ENCODE measurements at regions not wholly inside any gene's neighbourhood (a gene's known extent, or its start where the extent isn't known, plus 50 kb on each side); places are given as distances from the start of the nearest gene placed in this dataset.

- Histone ChIP-seq H3K9me3 (no peaks in the 10 kb centered on the region), H3K36me3 (no peaks in the 10 kb centered on the region), H3K27me3 (replicated peaks; ENCODE audit: insufficient read depth) (no peaks in the 10 kb centered on the region), H3K4me3 (no peak overlapping the region), H3K4me1 (replicated peaks) (no peaks in the 10 kb centered on the region), H3K27ac (no peak overlapping the region)
- DNase-seq (ENCODE audit: low spot score), result no peak
- 91% methylated on average over 4 of the region's 4 CpGs for WGBS
- intact Hi-C loops (cut with DNase I), result no loop called here
- TF ChIP-seq, protein P1, sequence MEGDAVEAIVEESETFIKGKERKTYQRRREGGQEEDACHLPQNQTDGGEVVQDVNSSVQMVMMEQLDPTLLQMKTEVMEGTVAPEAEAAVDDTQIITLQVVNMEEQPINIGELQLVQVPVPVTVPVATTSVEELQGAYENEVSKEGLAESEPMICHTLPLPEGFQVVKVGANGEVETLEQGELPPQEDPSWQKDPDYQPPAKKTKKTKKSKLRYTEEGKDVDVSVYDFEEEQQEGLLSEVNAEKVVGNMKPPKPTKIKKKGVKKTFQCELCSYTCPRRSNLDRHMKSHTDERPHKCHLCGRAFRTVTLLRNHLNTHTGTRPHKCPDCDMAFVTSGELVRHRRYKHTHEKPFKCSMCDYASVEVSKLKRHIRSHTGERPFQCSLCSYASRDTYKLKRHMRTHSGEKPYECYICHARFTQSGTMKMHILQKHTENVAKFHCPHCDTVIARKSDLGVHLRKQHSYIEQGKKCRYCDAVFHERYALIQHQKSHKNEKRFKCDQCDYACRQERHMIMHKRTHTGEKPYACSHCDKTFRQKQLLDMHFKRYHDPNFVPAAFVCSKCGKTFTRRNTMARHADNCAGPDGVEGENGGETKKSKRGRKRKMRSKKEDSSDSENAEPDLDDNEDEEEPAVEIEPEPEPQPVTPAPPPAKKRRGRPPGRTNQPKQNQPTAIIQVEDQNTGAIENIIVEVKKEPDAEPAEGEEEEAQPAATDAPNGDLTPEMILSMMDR (IDR thresholded peaks at IDR 0.05), result no peak
- no peak for TF ChIP-seq POLR2AphosphoS5 (IDR thresholded peaks at IDR 0.05)
- TF ChIP-seq POLR2A (IDR thresholded peaks at IDR 0.05), result no peak
These were observed 645.1 kb downstream of the CDH8 start for GRCh38 chr16:61390965-61391637.

- 88% methylated on average over 12 of the region's 12 CpGs for WGBS
- intact Hi-C loops (cut with DNase I), result no loop called here
- no peak for TF ChIP-seq POLR2A (IDR thresholded peaks at IDR 0.05)
- no peak for TF ChIP-seq POLR2AphosphoS5 (IDR thresholded peaks at IDR 0.05)
- no peaks in the 10 kb centered on the region for H3K4me1 ChIP-seq (replicated peaks)
- no peak for DNase-seq (ENCODE audit: low spot score)
- no peaks in the 10 kb centered on the region for H3K9me3 ChIP-seq
- H3K4me3 ChIP-seq, result no peak overlapping the region
- H3K36me3 ChIP-seq, result no peaks in the 10 kb centered on the region
- no peaks in the 10 kb centered on the region for H3K27me3 ChIP-seq (replicated peaks; ENCODE audit: insufficient read depth)
- no peak overlapping the region for H3K27ac ChIP-seq
These were observed 650.7 kb downstream of the CDH8 start for GRCh38 chr16:61385392-61386071.

DNA sequence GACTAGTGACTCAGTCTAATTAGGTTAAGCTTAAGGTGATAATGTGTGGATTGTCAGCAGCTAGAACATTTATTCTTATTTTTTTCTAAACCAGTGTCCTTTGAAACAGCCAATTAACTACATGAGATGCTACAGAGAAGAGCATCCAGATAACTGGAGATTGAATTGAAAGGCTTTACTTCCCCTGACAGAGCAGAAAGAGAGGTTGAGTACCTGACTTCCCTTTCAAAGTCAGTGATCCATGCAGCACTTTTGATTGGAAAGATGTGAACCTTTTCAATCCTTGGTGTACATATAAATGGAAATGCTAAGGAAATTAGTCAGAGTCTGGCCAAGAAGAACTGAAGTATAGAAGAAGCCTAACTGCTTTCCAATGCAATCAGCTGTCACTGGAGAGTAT is 653.8 kb downstream of the CDH8 start:
- TF ChIP-seq POLR2A (IDR thresholded peaks at IDR 0.05) (no peak), POLR2AphosphoS5 (IDR thresholded peaks at IDR 0.05) (no peak)
- TF ChIP-seq, protein P1 (IDR thresholded peaks at IDR 0.05), result no peak
- Histone ChIP-seq H3K36me3 (no peaks in the 10 kb centered on the region), H3K27ac (no peak overlapping the region), H3K27me3 (replicated peaks; ENCODE audit: insufficient read depth) (no peaks in the 10 kb centered on the region), H3K9me3 (no peaks in the 10 kb centered on the region), H3K4me1 (replicated peaks) (no peaks in the 10 kb centered on the region), H3K4me3 (no peak overlapping the region)
- DNase-seq (ENCODE audit: low spot score), result no peak
- intact Hi-C loops (cut with DNase I), result no loop called here

GRCh38 chr16:61379311-61379710 is 656.9 kb downstream of the CDH8 start:
- H3K36me3 ChIP-seq, result no peaks in the 10 kb centered on the region
- H3K9me3 ChIP-seq, result no peaks in the 10 kb centered on the region
- intact Hi-C loops (cut with DNase I), result no loop called here
- TF ChIP-seq POLR2AphosphoS5 (IDR thresholded peaks at IDR 0.05) (no peak), POLR2A (IDR thresholded peaks at IDR 0.05) (no peak)
- TF ChIP-seq, protein P1 (IDR thresholded peaks at IDR 0.05), result no peak
- no peaks in the 10 kb centered on the region for H3K27me3 ChIP-seq (replicated peaks; ENCODE audit: insufficient read depth)
- no peak for DNase-seq (ENCODE audit: low spot score)
- no peaks in the 10 kb centered on the region for H3K4me1 ChIP-seq (replicated peaks)
- no peak overlapping the region for H3K4me3 ChIP-seq
- no peak overlapping the region for H3K27ac ChIP-seq
- WGBS, result 84% methylated on average over 2 of the region's 2 CpGs

DNA sequence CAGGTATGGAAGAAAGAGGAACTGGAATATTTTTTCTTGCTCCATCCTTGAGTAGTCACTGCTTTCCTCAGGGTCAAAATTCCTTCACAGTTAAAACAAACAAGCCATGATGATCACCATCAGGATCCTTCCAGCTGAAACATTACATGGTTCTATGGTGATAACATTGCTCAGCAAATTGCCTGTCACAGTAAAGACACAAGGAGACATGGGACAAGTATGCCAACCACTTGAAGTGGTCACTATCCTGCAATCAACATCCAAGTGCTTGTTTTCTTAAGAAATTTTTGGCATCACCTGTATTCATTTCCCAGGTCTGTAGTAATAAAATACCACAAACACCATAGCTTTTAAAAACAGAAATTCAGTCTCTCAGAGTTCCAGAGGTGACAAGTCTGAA is 662.2 kb downstream of the CDH8 start:
- Histone ChIP-seq H3K27ac (no peak overlapping the region), H3K36me3 (no peaks in the 10 kb centered on the region), H3K4me3 (no peak overlapping the region), H3K9me3 (no peaks in the 10 kb centered on the region), H3K4me1 (replicated peaks) (no peaks in the 10 kb centered on the region), H3K27me3 (replicated peaks; ENCODE audit: insufficient read depth) (no peaks in the 10 kb centered on the region)
- intact Hi-C loops (cut with DNase I), result no loop called here
- TF ChIP-seq, protein P1 (IDR thresholded peaks at IDR 0.05), result no peak
- TF ChIP-seq POLR2A (IDR thresholded peaks at IDR 0.05) (no peak), POLR2AphosphoS5 (IDR thresholded peaks at IDR 0.05) (no peak)
- no peak for DNase-seq (ENCODE audit: low spot score)

All from prostate gland (tissue), 2 donors.